T-helper 1 cell treated with Interleukin-12 subunit alpha and Interleukin-12 subunit beta and Interleukin-4 antibody, amounts not matched to agents 30 μg/mL and 1 μg/mL, for 36 hours (primary cell): ENCODE measurements at regions not wholly inside any gene's neighbourhood (a gene's known extent, or its start where the extent isn't known, plus 50 kb on each side); places are given as distances from the start of the nearest gene placed in this dataset.

Experiments used
- H3K27ac Mint-ChIP-seq: one replicate; pipeline ENCODE4 v1.8.0; 2021; ENCODE audit warnings: mild to moderate bottlenecking, mixed read lengths
- H3K27me3 Mint-ChIP-seq: one replicate; pipeline ENCODE4 v1.8.0; 2021; ENCODE audit warnings: low read depth, mixed read lengths
- H3K36me3 Mint-ChIP-seq: one replicate; pipeline ENCODE4 v1.8.0; 2021; ENCODE audit warnings: low read depth, mixed read lengths
- H3K4me1 Mint-ChIP-seq: one replicate; pipeline ENCODE4 v1.8.0; 2021; ENCODE audit warnings: low read depth, mixed read lengths
- H3K4me3 Mint-ChIP-seq: one replicate; pipeline ENCODE4 v1.8.0; 2021; ENCODE audit warnings: mild to moderate bottlenecking, moderate library complexity, mixed read lengths
- H3K9me3 Mint-ChIP-seq: one replicate; pipeline ENCODE4 v1.8.0; 2021; ENCODE audit warnings: mixed read lengths

- H3K36me3 Mint-ChIP-seq: no peaks in the 10 kb centered on the region
- H3K9me3 Mint-ChIP-seq: peaks cover 8% of the 10 kb centered on the region
- H3K4me3 Mint-ChIP-seq: no peak overlapping the region
- no peaks in the 10 kb centered on the region for H3K4me1 Mint-ChIP-seq
- no peak overlapping the region for H3K27ac Mint-ChIP-seq
- H3K27me3 Mint-ChIP-seq: no peaks in the 10 kb centered on the region
Measured at GRCh38 chr18:65039578-65039977, 711.2 kb upstream of the CDH7 start.

- H3K4me3 Mint-ChIP-seq: no peak overlapping the region
- H3K4me1 Mint-ChIP-seq: no peaks in the 10 kb centered on the region
- no peak overlapping the region for H3K27ac Mint-ChIP-seq
- no peaks in the 10 kb centered on the region for H3K36me3 Mint-ChIP-seq
- H3K9me3 Mint-ChIP-seq: peaks cover 21% of the 10 kb centered on the region
- no peaks in the 10 kb centered on the region for H3K27me3 Mint-ChIP-seq
Measured at GRCh38 chr18:65035701-65036100, 715.1 kb upstream of the CDH7 start.

GRCh38 chr18:65025756-65026155, 725.1 kb upstream of the CDH7 start:
- H3K27ac Mint-ChIP-seq: no peak overlapping the region
- peaks cover 13% of the 10 kb centered on the region for H3K9me3 Mint-ChIP-seq
- H3K27me3 Mint-ChIP-seq: no peaks in the 10 kb centered on the region
- no peaks in the 10 kb centered on the region for H3K36me3 Mint-ChIP-seq
- no peak overlapping the region for H3K4me3 Mint-ChIP-seq
- H3K4me1 Mint-ChIP-seq: no peaks in the 10 kb centered on the region

- Mint-ChIP-seq H3K9me3 (peaks cover under 1% of the 10 kb centered on the region), H3K4me1 (no peaks in the 10 kb centered on the region), H3K4me3 (no peak overlapping the region), H3K36me3 (no peaks in the 10 kb centered on the region), H3K27me3 (no peaks in the 10 kb centered on the region), H3K27ac (no peak overlapping the region)
Measured at GRCh38 chr18:65021021-65021420, 729.8 kb upstream of the CDH7 start.

GRCh38 chr18:65018184-65018583, 732.6 kb upstream of the CDH7 start:
- Mint-ChIP-seq H3K27me3 (no peaks in the 10 kb centered on the region), H3K4me1 (no peaks in the 10 kb centered on the region), H3K4me3 (no peak overlapping the region), H3K9me3 (no peaks in the 10 kb centered on the region), H3K36me3 (no peaks in the 10 kb centered on the region), H3K27ac (no peak overlapping the region)

- H3K9me3 Mint-ChIP-seq: no peaks in the 10 kb centered on the region
- H3K27me3 Mint-ChIP-seq: no peaks in the 10 kb centered on the region
- H3K4me3 Mint-ChIP-seq: no peak overlapping the region
- H3K27ac Mint-ChIP-seq: no peak overlapping the region
- no peaks in the 10 kb centered on the region for H3K4me1 Mint-ChIP-seq
- H3K36me3 Mint-ChIP-seq: no peaks in the 10 kb centered on the region
Measured at GRCh38 chr18:65017372-65017760, 733.4 kb upstream of the CDH7 start.

- no peaks in the 10 kb centered on the region for H3K9me3 Mint-ChIP-seq
- no peaks in the 10 kb centered on the region for H3K36me3 Mint-ChIP-seq
- no peak overlapping the region for H3K27ac Mint-ChIP-seq
- H3K4me3 Mint-ChIP-seq: no peak overlapping the region
- H3K27me3 Mint-ChIP-seq: no peaks in the 10 kb centered on the region
- no peaks in the 10 kb centered on the region for H3K4me1 Mint-ChIP-seq
Measured at GRCh38 chr18:65016631-65017371, 734.0 kb upstream of the CDH7 start.

- no peak overlapping the region for H3K27ac Mint-ChIP-seq
- no peaks in the 10 kb centered on the region for H3K36me3 Mint-ChIP-seq
- peaks cover 6% of the 10 kb centered on the region for H3K9me3 Mint-ChIP-seq
- H3K4me1 Mint-ChIP-seq: no peaks in the 10 kb centered on the region
- H3K27me3 Mint-ChIP-seq: no peaks in the 10 kb centered on the region
- no peak overlapping the region for H3K4me3 Mint-ChIP-seq
Measured at GRCh38 chr18:64994370-64994769, 756.4 kb upstream of the CDH7 start.

- no peak overlapping the region for H3K27ac Mint-ChIP-seq
- H3K4me3 Mint-ChIP-seq: no peak overlapping the region
- H3K27me3 Mint-ChIP-seq: no peaks in the 10 kb centered on the region
- H3K4me1 Mint-ChIP-seq: no peaks in the 10 kb centered on the region
- peaks cover 6% of the 10 kb centered on the region for H3K9me3 Mint-ChIP-seq
- H3K36me3 Mint-ChIP-seq: no peaks in the 10 kb centered on the region
Measured at GRCh38 chr18:64993695-64994094, 757.1 kb upstream of the CDH7 start.

GRCh38 chr18:64992654-64993053, 758.2 kb upstream of the CDH7 start:
- Mint-ChIP-seq H3K36me3 (no peaks in the 10 kb centered on the region), H3K4me3 (no peak overlapping the region), H3K4me1 (no peaks in the 10 kb centered on the region), H3K9me3 (peaks cover 3% of the 10 kb centered on the region), H3K27me3 (no peaks in the 10 kb centered on the region), H3K27ac (no peak overlapping the region)

- Mint-ChIP-seq H3K36me3 (no peaks in the 10 kb centered on the region), H3K9me3 (peaks cover 3% of the 10 kb centered on the region), H3K27ac (no peak overlapping the region), H3K27me3 (no peaks in the 10 kb centered on the region), H3K4me1 (no peaks in the 10 kb centered on the region), H3K4me3 (no peak overlapping the region)
Measured at GRCh38 chr18:64991102-64991501, 759.7 kb upstream of the CDH7 start.

GRCh38 chr18:64986906-64987495, 763.8 kb upstream of the CDH7 start:
- H3K4me3 Mint-ChIP-seq: no peak overlapping the region
- H3K36me3 Mint-ChIP-seq: no peaks in the 10 kb centered on the region
- no peaks in the 10 kb centered on the region for H3K4me1 Mint-ChIP-seq
- no peak overlapping the region for H3K27ac Mint-ChIP-seq
- H3K27me3 Mint-ChIP-seq: no peaks in the 10 kb centered on the region
- no peaks in the 10 kb centered on the region for H3K9me3 Mint-ChIP-seq

- Mint-ChIP-seq H3K27me3 (no peaks in the 10 kb centered on the region), H3K36me3 (no peaks in the 10 kb centered on the region), H3K4me3 (no peak overlapping the region), H3K4me1 (no peaks in the 10 kb centered on the region), H3K9me3 (no peaks in the 10 kb centered on the region), H3K27ac (no peak overlapping the region)
Measured at GRCh38 chr18:64983497-64984238, 767.1 kb upstream of the CDH7 start.

GRCh38 chr18:64982414-64983055, 768.3 kb upstream of the CDH7 start:
- Mint-ChIP-seq H3K4me3 (no peak overlapping the region), H3K9me3 (no peaks in the 10 kb centered on the region), H3K27ac (no peak overlapping the region), H3K4me1 (no peaks in the 10 kb centered on the region), H3K27me3 (no peaks in the 10 kb centered on the region), H3K36me3 (no peaks in the 10 kb centered on the region)

GRCh38 chr18:64981915-64982314, 768.9 kb upstream of the CDH7 start:
- Mint-ChIP-seq H3K36me3 (no peaks in the 10 kb centered on the region), H3K27me3 (no peaks in the 10 kb centered on the region), H3K4me1 (no peaks in the 10 kb centered on the region), H3K9me3 (no peaks in the 10 kb centered on the region), H3K27ac (no peak overlapping the region), H3K4me3 (no peak overlapping the region)
